H1 (cell line): ENCODE measurements at regions not wholly inside any gene's neighbourhood (a gene's known extent, or its start where the extent isn't known, plus 50 kb on each side); places are given as distances from the start of the nearest gene placed in this dataset.

Experiments
- CTCF ChIA-PET: fragments of 300-600 bp; sonication (Branson Sonifier 250); formaldehyde crosslinking; loops from one replicate; lab custom pipeline; 2021; ENCODE audit not compliant: partially characterized antibody; lab: Charles Lee
- POLR2A ChIA-PET: fragments of 300-600 bp; sonication (Branson Sonifier 250); formaldehyde crosslinking; loops from one replicate; lab custom pipeline; 2021; ENCODE audit warnings: inconsistent platforms; ENCODE audit not compliant: partially characterized antibody; lab: Charles Lee
- DNase-seq, 2 experiments: peaks; one replicate each; pipeline versions ENCODE4 v3.0.0 to v3.0.0-alpha.2; 2010 to 2022; ENCODE audit warnings: low spot score in 2 of 2, low read depth in 1 of 2, mixed read lengths in 1 of 2
- FAIRE-seq: peaks from 2 replicates; lab custom pipeline; 2011; peaks lifted over from hg19 to GRCh38; lab: Jason Lieb, UNC
- H2AFZ ChIP-seq: 2 replicates; pipeline ENCODE4 v1.8.1; 2012; ENCODE audit warnings: low read length, inconsistent platforms
- H2AK5ac ChIP-seq: 2 replicates; pipeline ENCODE4 v1.6.1; 2013; ENCODE audit warnings: low read depth, low read length
- H2BK120ac ChIP-seq: replicated peaks from 2 replicates; pipeline ENCODE3; 2013; ENCODE audit warnings: low read depth, low read length, inconsistent platforms
- H2BK12ac ChIP-seq: 2 replicates; pipeline ENCODE4 v1.6.1; 2013; ENCODE audit warnings: low read depth, low read length
- H2BK15ac ChIP-seq: 2 replicates; pipeline ENCODE4 v1.6.1; 2013; ENCODE audit warnings: low read length
- H2BK20ac ChIP-seq: 2 replicates; pipeline ENCODE4 v1.6.1; 2013; ENCODE audit warnings: low read length
- H2BK5ac ChIP-seq: 2 replicates; pipeline ENCODE4 v1.6.1; 2013; ENCODE audit warnings: low read depth, low read length
- H3K14ac ChIP-seq: 2 replicates; pipeline ENCODE4 v1.6.1; 2013; ENCODE audit warnings: inconsistent platforms; ENCODE audit not compliant: insufficient read length
- H3K18ac ChIP-seq: 2 replicates; pipeline ENCODE4 v1.6.1; 2013; ENCODE audit warnings: low read length; ENCODE audit errors: extremely low read depth
- H3K23ac ChIP-seq: 2 replicates; pipeline ENCODE4 v1.6.1; 2013; ENCODE audit warnings: inconsistent platforms; ENCODE audit not compliant: insufficient read length
- H3K23me2 ChIP-seq: 2 replicates; pipeline ENCODE4 v1.6.1; 2013; ENCODE audit warnings: low read depth, low read length
- H3K27ac ChIP-seq: 2 replicates; pipeline ENCODE4 v1.6.1; 2011; ENCODE audit warnings: low read depth, low read length, inconsistent platforms
- H3K27me3 ChIP-seq, 4 experiments: replicated peaks in 1 of 4; 1 replicate in 1 of 4; 2 replicates in 3 of 4; pipeline versions ENCODE4 v1.6.1 to v1.8.1; 2011 to 2013; ENCODE audit warnings: low read length in 3 of 4, mild to moderate bottlenecking in 3 of 4, inconsistent platforms in 2 of 4, mixed read lengths in 2 of 4, moderate library complexity in 1 of 4; ENCODE audit not compliant: control insufficient read depth in 3 of 4, insufficient read depth in 3 of 4; ENCODE audit errors: extremely low read depth in 1 of 4
- H3K36me3 ChIP-seq, 4 experiments: 2 replicates each; pipeline versions ENCODE4 v1.6.1 to v1.8.1; 2011 to 2013; ENCODE audit warnings: mild to moderate bottlenecking in 4 of 4, low read length in 3 of 4, moderate library complexity in 2 of 4, control low read depth in 1 of 4, inconsistent platforms in 1 of 4; ENCODE audit not compliant: insufficient read depth in 4 of 4, control insufficient read depth in 2 of 4
- H3K4ac ChIP-seq: replicated peaks from 2 replicates; pipeline ENCODE3; 2013; ENCODE audit warnings: low read length, low read depth, mixed read lengths, inconsistent platforms; ENCODE audit not compliant: insufficient read length
- H3K4me1 ChIP-seq, 4 experiments: replicated peaks in 1 of 4; 1 replicate in 1 of 4; 2 replicates in 3 of 4; pipeline versions ENCODE4 v1.6.1 to v1.8.1; 2011 to 2013; ENCODE audit warnings: low read length in 3 of 4, inconsistent platforms in 2 of 4, mixed read lengths in 1 of 4; ENCODE audit not compliant: insufficient read depth in 4 of 4, control insufficient read depth in 3 of 4
- H3K4me2 ChIP-seq, 2 experiments: 2 replicates each; pipeline versions ENCODE4 v1.6.1 to v1.8.1; 2011 to 2013; ENCODE audit warnings: low read depth in 2 of 2, low read length in 2 of 2, control low read depth in 1 of 2, inconsistent platforms in 1 of 2, mild to moderate bottlenecking in 1 of 2; ENCODE audit not compliant: insufficient read depth in 1 of 2
- H3K4me3 ChIP-seq, 4 experiments: fragments of 200-600, 300-600 bp in 1 of 4; sonication (generic), shearing (Covaris generic), sonication (Bioruptor Twin) in 1 of 4; 2 replicates each; pipeline versions ENCODE4 v1.5.1 to v1.8.1; 2011 to 2016; ENCODE audit warnings: low read length in 4 of 4, low read depth in 3 of 4, control low read depth in 2 of 4, inconsistent platforms in 2 of 4, mild to moderate bottlenecking in 2 of 4, mixed read lengths in 1 of 4, moderate library complexity in 1 of 4; ENCODE audit not compliant: insufficient read depth in 2 of 4; ENCODE audit errors: extremely low read depth in 1 of 4
- H3K56ac ChIP-seq: replicated peaks from 2 replicates; pipeline ENCODE3; 2013; ENCODE audit warnings: low read depth, mild to moderate bottlenecking, mixed read lengths, low read length, inconsistent platforms; ENCODE audit not compliant: insufficient read length
- H3K79me1 ChIP-seq: 2 replicates; pipeline ENCODE4 v1.6.1; 2013; ENCODE audit warnings: low read depth, low read length, control low read depth
- H3K79me2 ChIP-seq, 2 experiments: 2 replicates each; pipeline versions ENCODE4 v1.6.1 to v1.8.1; 2012 to 2013; ENCODE audit warnings: low read length in 2 of 2, mild to moderate bottlenecking in 2 of 2, inconsistent platforms in 1 of 2; ENCODE audit not compliant: insufficient read depth in 2 of 2, control insufficient read depth in 1 of 2
- H3K9ac ChIP-seq, 4 experiments: replicated peaks in 1 of 4; 1 replicate in 1 of 4; 2 replicates in 3 of 4; pipeline versions ENCODE4 v1.6.1 to v1.8.1; 2011 to 2013; ENCODE audit warnings: low read depth in 3 of 4, low read length in 3 of 4, control low read depth in 2 of 4, mild to moderate bottlenecking in 2 of 4, moderate library complexity in 2 of 4, inconsistent platforms in 1 of 4; ENCODE audit errors: extremely low read depth in 1 of 4
- H3K9me3 ChIP-seq, 2 experiments: 2 replicates each; pipeline versions ENCODE4 v1.6.1 to v1.8.1; 2012 to 2013; ENCODE audit warnings: mild to moderate bottlenecking in 2 of 2, moderate library complexity in 2 of 2, control low read depth in 1 of 2, inconsistent platforms in 1 of 2, low read depth in 1 of 2, low read length in 1 of 2, mixed read lengths in 1 of 2; ENCODE audit not compliant: insufficient read depth in 2 of 2
- H4K20me1 ChIP-seq, 2 experiments: replicated peaks in 1 of 2; 2 replicates each; pipeline versions ENCODE3 to v1.8.1; 2011 to 2013; ENCODE audit warnings: inconsistent platforms in 2 of 2, low read length in 2 of 2, mild to moderate bottlenecking in 1 of 2; ENCODE audit not compliant: insufficient read depth in 2 of 2, control insufficient read depth in 1 of 2
- H4K5ac ChIP-seq: 2 replicates; pipeline ENCODE4 v1.6.1; 2013; ENCODE audit warnings: low read length, low read depth, mixed read lengths, inconsistent platforms; ENCODE audit not compliant: insufficient read length
- H4K8ac ChIP-seq: 2 replicates; pipeline ENCODE4 v1.8.0; 2013; ENCODE audit warnings: mild to moderate bottlenecking, moderate library complexity, low read length, inconsistent platforms; ENCODE audit not compliant: insufficient read depth; ENCODE audit errors: extremely low read depth
- H4K91ac ChIP-seq: replicated peaks from 2 replicates; pipeline ENCODE3; 2013; ENCODE audit warnings: low read length, mixed read lengths, inconsistent platforms; ENCODE audit not compliant: insufficient read length
- CEBPB ChIP-seq: IDR thresholded peaks from 2 replicates; pipeline ENCODE4 v1.6.1; 2012; ENCODE audit warnings: low read depth, low read length
- CREB1 ChIP-seq: IDR thresholded peaks from 2 replicates; pipeline ENCODE4 v1.6.1; 2012; ENCODE audit warnings: inconsistent platforms
- JUND ChIP-seq: IDR thresholded peaks from 2 replicates; pipeline ENCODE4 v1.6.1; 2011; ENCODE audit warnings: mild to moderate bottlenecking, improper control_type of control experiment, low read length
- SIRT6 ChIP-seq: IDR thresholded peaks from one replicate; pipeline ENCODE4 v1.7.1; 2012; ENCODE audit warnings: low read length, inconsistent platforms
- TAF7 ChIP-seq: optimal IDR thresholded peaks from 2 replicates; pipeline ENCODE3; 2011; ENCODE audit warnings: low read depth, mild to moderate bottlenecking, inconsistent platforms, low read length, moderate library complexity, borderline replicate concordance
- WGBS, 2 experiments: shearing (Covaris generic) in 1 of 2; methylation state at CpG; one replicate each; pipeline versions ENCODE4 v1.1.6 to v1.1.7; 2013 to 2015; ENCODE audit warnings: low lambda C conversion rate in 2 of 2, mixed read lengths in 2 of 2, inconsistent platforms in 1 of 2, low coverage in 1 of 2, missing lambda C conversion rate in 1 of 2; ENCODE audit not compliant: insufficient replicate concordance in 2 of 2, insufficient coverage in 1 of 2, insufficient read length in 1 of 2; ENCODE audit errors: extremely low coverage in 1 of 2, missing lambda C conversion rate in 1 of 2; 5-methylcytosine and 5-hydroxymethylcytosine counted together

- Histone ChIP-seq H3K23ac (no peak overlapping the region), H3K27ac (no peak overlapping the region), H3K9ac (no peak overlapping the region), H4K91ac (no peak overlapping the region), H3K79me1 (no peaks in the 10 kb centered on the region), H2BK120ac (no peak overlapping the region), H2BK12ac (peak overlapping the region; percentile 30; the same call in 1 of the 2 replicates), H2AK5ac (no peak overlapping the region), H3K4me2 (no peak overlapping the region), H2BK5ac (no peak overlapping the region), H3K9me3 (no peaks in the 10 kb centered on the region), H2BK15ac (no peak overlapping the region), H3K18ac (no peak overlapping the region), H3K23me2 (no peaks in the 10 kb centered on the region), H3K36me3 (no peaks in the 10 kb centered on the region), H3K4ac (peak overlapping the region; percentile 13), H3K4me3 (no peak overlapping the region), H4K20me1 (no peaks in the 10 kb centered on the region), H4K5ac (no peak overlapping the region), H3K27me3 (no peaks in the 10 kb centered on the region), H3K4me1 (peaks cover 3 to 12% (median 6%) of the 10 kb centered on the region in 4 experiments), H4K8ac (no peak overlapping the region), H3K14ac (no peak overlapping the region), H3K56ac (no peak overlapping the region), H3K79me2 (no peaks in the 10 kb centered on the region), H2BK20ac (no peak overlapping the region), H2AFZ (no peak overlapping the region)
- DNase-seq (peak in 1 of 2 experiments; percentile 41), FAIRE-seq (no peak)
- ChIA-PET POLR2A (no interaction called here), CTCF (interaction anchor here (0.8 to 2.5 kb wide), 5 partner anchors 10 to 30 kb away, joined by 3 to 12 read pairs (median 5); no protein-coding TSS in a partner anchor)
- WGBS, 2 experiments, result 98% methylated on average over 11 of the region's 11 CpGs; no CpG with 5 or more reads in 1 of the 2 experiments
- TF ChIP-seq CREB1, result no peak
- TF ChIP-seq JUND, result no peak
- no peak for TF ChIP-seq SIRT6
- TF ChIP-seq TAF7, result no peak
- no peak for TF ChIP-seq CEBPB
Measured at GRCh38 chr2:100641125-100641435, 78.3 kb downstream of the PDCL3 start.
